GM19468 (cell line): ENCODE measurements at regions not wholly inside any gene's neighbourhood (a gene's known extent, or its start where the extent isn't known, plus 50 kb on each side); places are given as distances from the start of the nearest gene placed in this dataset.

Experiments used
- ATAC-seq: cut with Tn5 transposase; IDR thresholded peaks from one replicate; pipeline ENCODE4 v1.9.1; 2021; ENCODE audit warnings: mild to moderate bottlenecking, moderate library complexity, moderate number of reproducible peaks; ENCODE audit not compliant: unreplicated experiment; ENCODE audit errors: extremely low read depth

- ATAC-seq: no peak
Measured at GRCh38 chr13:85260896-85261295, 538.3 kb downstream of the SLITRK6 start.

GRCh38 chr13:85255978-85256377 lies 543.2 kb downstream of the SLITRK6 start:
- ATAC-seq: no peak

GRCh38 chr13:85254641-85255040 lies 544.6 kb downstream of the SLITRK6 start:
- ATAC-seq: no peak

GRCh38 chr13:85249151-85249550 lies 550.1 kb downstream of the SLITRK6 start:
- no peak for ATAC-seq

GRCh38 chr13:85247780-85248179 lies 551.4 kb downstream of the SLITRK6 start:
- ATAC-seq: no peak

- no peak for ATAC-seq
Measured at GRCh38 chr13:85243831-85244230, 555.4 kb downstream of the SLITRK6 start.

GRCh38 chr13:85241060-85241459 lies 558.2 kb downstream of the SLITRK6 start:
- no peak for ATAC-seq

- ATAC-seq: no peak
Measured at GRCh38 chr13:85236413-85236812, 562.8 kb downstream of the SLITRK6 start.

- ATAC-seq: no peak
Measured at GRCh38 chr13:85230691-85231093, 568.5 kb downstream of the SLITRK6 start.

GRCh38 chr13:85228692-85229091 lies 570.5 kb downstream of the SLITRK6 start:
- ATAC-seq: no peak

- ATAC-seq: no peak
Measured at GRCh38 chr13:85223883-85224656, 575.1 kb downstream of the SLITRK6 start.

GRCh38 chr13:85216576-85216975 lies 582.6 kb downstream of the SLITRK6 start:
- ATAC-seq: no peak

GRCh38 chr13:85212692-85213091 lies 586.5 kb downstream of the SLITRK6 start:
- ATAC-seq: no peak

- ATAC-seq: no peak
Measured at GRCh38 chr13:85204668-85205344, 594.4 kb downstream of the SLITRK6 start.

GRCh38 chr13:85197431-85197830 lies 601.8 kb downstream of the SLITRK6 start:
- ATAC-seq: no peak

GRCh38 chr13:85194482-85194881 lies 604.7 kb downstream of the SLITRK6 start:
- ATAC-seq: no peak

GRCh38 chr13:85191996-85192718 lies 607.1 kb downstream of the SLITRK6 start:
- ATAC-seq: no peak

GRCh38 chr13:85186356-85187045 lies 612.7 kb downstream of the SLITRK6 start:
- ATAC-seq: no peak

GRCh38 chr13:85174291-85174690 lies 624.9 kb downstream of the SLITRK6 start:
- ATAC-seq: no peak

- ATAC-seq: no peak
Measured at GRCh38 chr13:85170372-85170771, 628.8 kb downstream of the SLITRK6 start.
